Peyer's patch (tissue), 4 donors: ENCODE measurements at regions not wholly inside any gene's neighbourhood (a gene's known extent, or its start where the extent isn't known, plus 50 kb on each side); places are given as distances from the start of the nearest gene placed in this dataset.

Experiments used
- POLR2A ChIP-seq, 2 donors: fragments of 450-650 bp; IDR thresholded peaks; one replicate each; pipeline ENCODE4 v1.5.1; 2017; ENCODE audit warnings: antibody characterized with exemption in 2 of 2, mild to moderate bottlenecking in 2 of 2, moderate library complexity in 2 of 2
- TF ChIP-seq, protein P1 (sequence below), 6 experiments: fragments of 450-650 bp in 4 of 6; fragments of 200-600 bp in 2 of 6; sonication (generic) in 1 of 6; IDR thresholded peaks; one replicate each; pipeline ENCODE4 v1.5.1; 2017 to 2019; ENCODE audit warnings: antibody characterized with exemption in 6 of 6, mild to moderate bottlenecking in 3 of 6, moderate library complexity in 1 of 6

DNA sequence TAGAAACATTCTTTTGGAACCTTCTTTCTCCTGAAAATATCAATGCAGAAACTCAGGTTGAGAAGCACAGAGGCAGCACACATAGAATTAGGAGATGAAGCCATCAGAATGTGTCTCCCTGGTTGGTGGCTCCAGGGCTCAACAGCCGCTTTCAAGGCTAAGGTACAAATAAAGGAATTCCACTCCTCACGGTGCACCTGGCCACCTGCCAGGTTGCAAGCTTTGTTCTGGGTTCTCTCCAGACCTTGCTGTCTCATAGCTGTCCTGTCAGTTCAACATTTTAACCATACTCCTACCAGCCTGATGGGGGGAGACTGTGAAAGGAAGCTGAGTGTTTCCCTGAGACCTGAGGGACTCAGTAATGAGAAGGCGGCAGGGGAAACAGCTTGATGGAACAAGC, 96.3 kb upstream of the HPF1 start:
- no peak for TF ChIP-seq POLR2A (IDR thresholded peaks at IDR 0.05)
- TF ChIP-seq, protein P1, sequence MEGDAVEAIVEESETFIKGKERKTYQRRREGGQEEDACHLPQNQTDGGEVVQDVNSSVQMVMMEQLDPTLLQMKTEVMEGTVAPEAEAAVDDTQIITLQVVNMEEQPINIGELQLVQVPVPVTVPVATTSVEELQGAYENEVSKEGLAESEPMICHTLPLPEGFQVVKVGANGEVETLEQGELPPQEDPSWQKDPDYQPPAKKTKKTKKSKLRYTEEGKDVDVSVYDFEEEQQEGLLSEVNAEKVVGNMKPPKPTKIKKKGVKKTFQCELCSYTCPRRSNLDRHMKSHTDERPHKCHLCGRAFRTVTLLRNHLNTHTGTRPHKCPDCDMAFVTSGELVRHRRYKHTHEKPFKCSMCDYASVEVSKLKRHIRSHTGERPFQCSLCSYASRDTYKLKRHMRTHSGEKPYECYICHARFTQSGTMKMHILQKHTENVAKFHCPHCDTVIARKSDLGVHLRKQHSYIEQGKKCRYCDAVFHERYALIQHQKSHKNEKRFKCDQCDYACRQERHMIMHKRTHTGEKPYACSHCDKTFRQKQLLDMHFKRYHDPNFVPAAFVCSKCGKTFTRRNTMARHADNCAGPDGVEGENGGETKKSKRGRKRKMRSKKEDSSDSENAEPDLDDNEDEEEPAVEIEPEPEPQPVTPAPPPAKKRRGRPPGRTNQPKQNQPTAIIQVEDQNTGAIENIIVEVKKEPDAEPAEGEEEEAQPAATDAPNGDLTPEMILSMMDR (IDR thresholded peaks at IDR 0.05), result no peak
